CD4-positive, alpha-beta T cell treated with Interleukin-6 for 4 hours (primary cell): ENCODE measurements at regions not wholly inside any gene's neighbourhood (a gene's known extent, or its start where the extent isn't known, plus 50 kb on each side); places are given as distances from the start of the nearest gene placed in this dataset.
"Not testable (repeated sequence)": the region's sequence is repeated elsewhere in the genome, so short reads cannot be mapped to it uniquely, and the experiment has no call there.

Experiments used
- DNase-seq: peaks from one replicate; pipeline ENCODE4 v3.0.0-alpha.2; 2020; ENCODE audit warnings: mixed read lengths

DNA sequence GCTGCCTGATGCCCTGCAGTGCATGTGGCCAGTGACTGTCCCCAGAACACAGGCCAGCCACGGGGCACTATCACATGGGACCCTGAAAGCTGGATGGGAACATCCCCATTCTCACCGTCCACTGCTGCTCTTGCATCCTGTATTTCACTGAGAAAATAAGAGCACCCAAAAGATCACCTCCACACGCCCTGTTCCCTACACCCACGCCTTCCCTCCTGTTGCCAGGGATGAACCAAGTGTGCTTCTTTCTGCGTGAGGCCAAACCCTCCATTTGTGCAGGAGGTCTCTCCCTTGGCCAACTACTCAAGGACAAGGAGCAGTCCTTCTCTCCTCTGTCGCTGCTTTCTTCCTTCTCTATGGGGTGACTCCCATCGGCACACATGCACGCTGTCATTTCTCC lies 118.3 kb downstream of the LRRC37A3 start:
- not testable (repeated sequence) for DNase-seq

DNA sequence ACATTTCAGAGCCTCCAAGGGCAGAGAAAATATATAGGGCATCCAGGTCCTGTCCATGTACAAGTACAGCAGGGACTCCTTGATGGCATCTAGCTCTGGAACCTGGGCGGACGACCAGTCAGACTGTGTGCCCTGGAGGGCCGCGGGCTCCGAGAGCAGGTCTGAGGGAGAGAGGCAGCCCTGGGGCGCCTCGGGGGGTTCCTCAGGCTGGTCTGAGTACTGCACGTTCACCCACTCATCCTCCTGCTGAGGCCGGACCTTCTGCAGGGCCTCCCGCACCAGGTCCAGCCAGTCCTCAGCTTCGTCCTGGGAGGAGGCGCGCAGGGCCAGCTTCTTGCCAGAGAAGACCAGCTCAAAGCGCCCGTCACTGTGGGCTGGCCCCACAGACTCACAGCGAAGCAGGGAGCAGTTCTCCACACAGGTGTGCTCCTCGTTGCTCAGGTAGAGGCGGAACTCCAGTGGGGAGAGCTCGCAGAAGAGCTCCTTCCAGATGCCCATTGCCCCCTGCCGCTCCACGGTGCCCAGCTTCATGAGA lies 118.8 kb downstream of the LRRC37A3 start:
- DNase-seq: not testable (repeated sequence)

DNA sequence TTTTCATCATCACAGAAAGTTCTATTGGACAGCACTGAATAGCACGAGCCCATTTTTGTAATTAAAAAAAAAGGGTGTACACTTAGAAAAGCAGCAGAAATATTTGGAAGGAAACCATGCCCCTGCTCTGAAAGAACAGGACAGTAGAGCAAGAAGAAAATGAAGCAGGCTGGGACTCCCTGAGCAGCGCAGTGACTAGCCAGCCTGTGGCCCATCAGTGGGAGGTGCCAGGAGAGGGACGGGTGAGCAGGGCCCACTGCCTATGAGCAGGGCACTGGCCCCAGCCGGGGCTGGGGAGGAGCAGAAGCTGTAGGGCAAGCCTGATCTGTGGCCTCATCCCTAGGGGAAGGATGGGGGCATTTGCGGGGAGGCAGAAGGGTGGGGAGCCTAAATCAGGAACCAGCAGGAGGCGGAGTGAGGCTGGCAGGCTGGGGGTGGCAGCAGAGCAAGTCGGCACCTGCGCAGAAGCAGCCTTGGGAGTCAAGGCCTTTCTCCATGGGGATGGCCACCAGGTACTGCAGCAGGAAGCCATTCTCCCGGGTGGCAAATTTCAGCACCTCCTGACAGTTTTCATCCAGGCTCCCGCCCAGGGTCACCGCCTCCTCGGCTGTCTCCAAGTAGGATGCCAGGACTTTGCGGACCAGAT lies 119.6 kb downstream of the LRRC37A3 start:
- DNase-seq: not testable (repeated sequence)

DNA sequence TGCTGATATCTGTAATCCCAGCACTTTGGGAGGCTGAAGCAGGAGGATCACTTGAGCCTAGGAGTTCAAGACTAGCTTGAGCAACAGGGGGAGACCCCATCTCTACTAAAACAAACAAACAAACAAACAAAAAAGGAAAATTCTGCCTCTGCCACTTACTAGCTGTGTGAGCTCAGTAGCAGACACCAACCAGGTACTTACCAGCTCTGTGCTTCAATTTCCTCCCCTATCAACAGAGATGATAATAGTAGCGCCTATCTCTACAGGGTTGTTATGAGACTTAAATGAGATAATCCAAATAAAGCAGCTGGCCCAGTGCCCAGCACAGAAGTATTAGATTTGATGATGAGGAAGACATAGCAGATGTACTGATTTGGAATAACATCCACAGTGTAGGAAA lies 120.3 kb downstream of the LRRC37A3 start:
- not testable (repeated sequence) for DNase-seq

DNA sequence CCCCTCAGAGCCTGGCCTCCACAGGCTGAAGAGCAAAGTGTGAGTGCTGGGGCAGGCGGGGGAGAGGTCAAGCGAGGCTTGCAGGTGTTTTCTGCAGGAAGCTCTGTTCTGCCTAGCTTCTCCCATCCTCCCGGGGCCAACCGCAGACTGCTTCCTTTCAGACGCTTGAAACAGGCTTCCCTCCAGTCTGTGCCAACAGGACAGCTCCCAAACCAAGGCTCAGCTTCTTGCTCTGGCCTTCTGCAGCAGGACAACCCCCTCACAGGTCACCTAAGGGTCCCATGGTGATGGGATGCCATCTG lies 120.8 kb downstream of the LRRC37A3 start:
- DNase-seq: peak; percentile 38

DNA sequence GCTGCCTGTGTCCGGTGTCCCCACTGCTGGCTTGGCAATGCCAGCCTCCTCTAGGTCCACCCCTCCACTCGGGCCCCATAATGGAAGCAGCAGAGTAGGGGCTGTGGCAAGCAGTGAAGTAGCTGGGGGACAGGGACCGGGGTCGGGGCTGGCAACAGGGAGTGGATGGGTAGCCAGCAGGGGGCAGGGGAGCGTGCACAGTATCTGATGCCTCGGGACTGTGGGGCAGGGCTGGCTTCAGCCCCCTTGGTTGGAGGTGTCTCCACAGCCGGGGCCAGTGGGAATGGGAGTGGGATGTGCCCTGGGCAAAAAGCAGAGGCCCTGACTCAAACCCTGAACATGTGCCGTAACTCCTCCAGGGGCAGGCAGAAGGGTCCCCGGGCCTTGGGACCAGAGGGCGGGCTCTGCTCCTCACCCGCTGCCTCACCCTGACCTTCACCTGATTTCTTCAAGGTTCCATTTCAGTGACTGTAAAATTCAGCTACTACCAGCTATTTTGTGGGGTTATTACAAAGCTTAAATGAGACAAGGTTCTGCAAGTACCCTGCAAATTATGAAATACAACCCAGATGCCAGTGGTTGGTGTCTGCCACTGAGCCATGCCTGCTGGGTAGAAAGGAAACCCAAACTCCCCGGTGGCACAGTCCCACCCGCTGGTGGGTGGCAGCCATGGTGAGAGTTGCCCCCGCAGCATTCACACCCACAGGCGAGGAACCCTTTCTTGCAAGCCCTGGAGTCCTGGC lies 121.4 kb downstream of the LRRC37A3 start:
- not testable (repeated sequence) for DNase-seq

DNA sequence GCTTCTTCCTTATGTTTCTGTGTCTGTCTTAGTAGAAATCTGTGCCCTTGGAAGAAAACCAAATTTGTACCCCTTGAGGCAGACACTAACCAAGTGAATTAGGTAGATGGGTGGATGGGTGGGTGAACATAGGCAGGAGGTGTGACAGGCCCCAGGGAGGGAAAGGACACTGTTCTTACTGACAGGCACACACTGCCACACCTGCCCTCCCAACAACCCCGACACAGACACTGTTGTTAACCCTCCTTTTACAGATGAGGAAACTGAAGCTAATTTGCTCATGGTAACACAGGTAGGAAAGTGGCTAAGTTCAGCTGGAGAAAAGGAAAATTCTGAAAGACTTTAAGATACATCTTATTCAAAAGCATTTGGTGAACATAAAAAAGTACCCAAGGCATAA lies 123.9 kb downstream of the LRRC37A3 start:
- not testable (repeated sequence) for DNase-seq

DNA sequence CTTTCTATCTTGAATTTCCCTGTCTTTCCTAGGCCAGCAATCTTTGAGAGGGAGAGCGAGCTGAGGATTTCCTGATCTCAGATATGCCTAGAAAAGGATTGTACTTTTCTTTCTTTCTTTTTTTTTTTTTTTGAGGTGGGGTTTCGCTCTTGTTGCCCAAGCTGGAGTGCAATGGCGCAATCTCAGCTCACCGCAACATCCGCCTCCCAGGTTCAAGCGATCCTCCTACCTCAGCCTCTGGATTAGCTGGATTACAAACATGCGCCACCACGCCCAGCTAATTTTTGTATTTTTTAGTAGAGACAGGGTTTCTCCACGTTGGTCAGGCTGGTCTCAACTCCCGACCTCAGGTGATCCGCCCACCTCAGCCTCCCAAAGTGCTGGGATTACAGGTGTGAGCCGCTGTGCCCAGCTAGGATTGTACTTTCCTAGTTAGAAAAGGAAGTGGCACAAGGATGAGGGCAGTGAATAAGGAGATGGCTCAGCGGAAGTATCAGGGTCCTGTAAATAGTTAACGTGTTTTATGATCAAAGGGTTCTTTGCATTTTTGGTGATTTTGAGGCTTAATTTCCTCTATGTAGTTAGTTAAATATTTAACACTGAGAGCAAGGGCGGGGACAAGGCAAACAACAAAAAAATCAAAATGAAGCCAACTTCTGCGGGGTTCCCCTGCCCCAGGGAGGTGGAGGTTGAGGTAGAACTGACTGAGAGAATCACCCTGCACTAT lies 124.6 kb downstream of the LRRC37A3 start:
- DNase-seq: not testable (repeated sequence)

DNA sequence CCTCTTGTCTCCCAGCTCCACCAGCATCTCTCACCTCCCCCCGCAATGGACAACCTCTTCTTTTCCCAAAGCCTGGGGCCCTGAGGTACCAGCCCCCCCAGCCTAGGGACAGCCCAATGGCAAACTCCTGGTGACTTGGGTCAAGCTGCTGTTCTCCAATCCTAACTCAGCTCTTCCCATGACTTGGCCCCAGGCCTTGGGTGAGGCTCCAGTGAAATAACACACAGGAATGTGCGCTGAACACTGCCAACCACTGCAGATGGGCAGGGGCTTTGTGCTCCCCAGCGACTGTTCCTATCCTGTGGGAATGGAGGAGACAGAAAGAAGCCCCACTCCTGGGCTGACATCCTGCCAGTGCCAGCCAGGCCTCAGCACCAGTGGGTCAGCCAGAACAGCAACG lies 125.2 kb downstream of the LRRC37A3 start:
- DNase-seq: not testable (repeated sequence)

DNA sequence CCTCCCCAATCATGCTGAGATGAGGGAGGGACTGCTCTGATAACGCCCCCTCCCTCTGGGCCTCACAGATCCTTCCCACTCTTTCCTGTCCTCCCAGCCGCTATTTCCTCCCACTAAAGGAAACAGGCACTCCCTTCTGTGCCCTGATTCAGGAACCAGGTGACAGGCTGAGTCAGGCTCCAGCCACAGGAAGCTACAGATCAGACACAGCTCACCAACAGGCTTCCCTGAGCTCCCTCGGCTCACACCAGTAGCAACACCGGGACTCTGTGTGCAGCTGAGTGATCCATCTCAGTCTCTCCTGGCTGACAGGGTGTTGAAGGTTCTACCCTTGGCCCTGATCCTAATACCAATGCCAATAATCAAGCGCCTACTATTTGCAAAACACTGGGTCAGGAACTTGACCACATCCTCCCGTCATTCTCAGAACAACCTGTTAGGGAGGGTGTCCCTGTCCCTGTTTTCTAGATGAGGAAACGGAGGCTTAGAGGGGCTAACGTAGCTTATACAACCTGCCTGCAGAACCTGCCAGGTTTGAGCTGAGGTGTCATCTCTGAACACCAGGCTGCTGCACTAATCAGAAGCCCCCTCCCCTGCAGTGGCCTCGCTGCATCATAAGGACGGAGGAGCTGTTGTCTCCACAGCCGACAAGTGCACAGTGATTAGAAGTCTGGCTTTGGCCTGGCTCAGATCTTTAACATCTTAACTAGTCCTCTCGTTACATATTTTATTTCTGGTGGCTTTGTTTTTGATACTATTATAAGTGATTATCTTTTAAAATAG lies 126.3 kb downstream of the LRRC37A3 start:
- DNase-seq: peak; percentile 44

DNA sequence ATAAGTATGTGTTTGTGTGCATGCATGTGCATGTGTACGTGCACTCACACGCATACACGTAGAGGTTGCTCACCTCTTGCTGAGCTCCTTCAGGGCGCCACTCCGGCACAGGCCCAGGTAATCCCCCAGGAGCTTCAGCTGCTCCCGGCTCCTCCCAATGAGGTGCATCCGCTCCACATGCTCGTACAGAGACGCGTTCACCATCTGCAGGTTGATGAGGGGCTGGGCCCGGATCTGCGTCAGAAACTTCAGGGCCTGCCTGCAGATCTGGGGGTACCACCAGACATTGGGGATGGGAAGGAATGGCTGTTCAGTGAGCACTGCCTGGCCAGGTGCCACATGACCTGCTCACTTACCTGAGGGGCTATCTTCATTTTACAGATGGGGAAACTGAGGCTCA lies 127.0 kb downstream of the LRRC37A3 start:
- not testable (repeated sequence) for DNase-seq

DNA sequence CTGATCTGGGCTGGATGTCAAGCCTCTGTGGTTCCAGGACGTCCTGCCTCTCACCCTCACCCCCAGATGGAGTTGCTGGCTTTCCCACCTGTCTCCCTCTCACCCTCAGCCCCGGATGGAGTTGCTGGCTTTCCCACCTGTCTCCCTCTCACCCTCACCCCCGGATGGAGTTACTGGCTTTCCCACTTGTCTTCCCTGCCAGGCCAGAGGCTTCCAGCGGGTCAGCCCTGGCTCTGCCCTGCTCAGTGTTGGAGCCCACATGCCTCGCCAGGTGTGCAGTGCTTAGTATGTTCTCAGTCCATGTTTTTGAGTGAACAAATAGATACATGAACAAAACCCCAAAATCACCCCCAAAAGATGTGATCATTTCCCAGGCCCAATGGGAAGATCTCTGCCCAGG lies 127.6 kb downstream of the LRRC37A3 start:
- DNase-seq: not testable (repeated sequence)

DNA sequence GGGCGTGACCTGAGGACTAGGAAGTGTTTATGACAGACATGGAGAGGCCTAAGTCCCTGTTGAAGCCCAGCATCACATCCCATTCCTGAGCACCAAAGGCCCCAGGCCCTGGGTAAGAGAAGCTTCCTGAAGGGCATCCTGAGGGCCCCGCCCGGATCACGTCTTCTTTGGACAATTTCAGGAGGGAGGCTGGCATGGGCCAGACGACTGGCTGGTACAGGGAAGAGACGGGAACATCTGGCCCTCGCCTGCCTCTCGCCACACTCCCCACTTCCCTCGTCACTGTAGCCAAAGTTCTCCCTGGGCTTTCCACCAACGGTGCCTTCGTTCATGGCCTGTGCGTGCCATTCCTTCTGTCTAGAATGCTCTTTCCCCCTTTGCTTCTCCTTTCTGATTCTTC lies 128.1 kb downstream of the LRRC37A3 start:
- not testable (repeated sequence) for DNase-seq

DNA sequence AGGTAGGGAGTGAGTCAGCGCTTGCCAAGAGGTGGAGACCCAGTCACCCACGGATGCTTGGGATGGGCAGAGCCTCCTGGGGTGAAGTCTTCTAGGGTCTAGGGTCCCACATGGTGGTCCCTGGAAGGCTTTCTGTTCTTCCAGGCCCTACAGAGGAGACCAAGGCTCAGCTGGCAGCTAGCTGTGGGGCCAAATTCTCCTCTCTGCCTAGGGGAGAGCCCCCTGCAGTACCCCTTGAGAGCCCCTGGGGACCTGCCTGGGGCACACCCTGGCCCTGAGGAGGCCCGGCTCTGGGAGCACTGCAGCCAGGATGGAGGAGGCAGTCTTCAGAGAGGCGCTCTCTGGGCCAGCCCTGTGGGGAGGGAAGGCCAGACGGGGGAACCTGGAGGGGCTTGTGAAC lies 128.6 kb upstream of the SMURF2 start:
- DNase-seq: not testable (repeated sequence)

DNA sequence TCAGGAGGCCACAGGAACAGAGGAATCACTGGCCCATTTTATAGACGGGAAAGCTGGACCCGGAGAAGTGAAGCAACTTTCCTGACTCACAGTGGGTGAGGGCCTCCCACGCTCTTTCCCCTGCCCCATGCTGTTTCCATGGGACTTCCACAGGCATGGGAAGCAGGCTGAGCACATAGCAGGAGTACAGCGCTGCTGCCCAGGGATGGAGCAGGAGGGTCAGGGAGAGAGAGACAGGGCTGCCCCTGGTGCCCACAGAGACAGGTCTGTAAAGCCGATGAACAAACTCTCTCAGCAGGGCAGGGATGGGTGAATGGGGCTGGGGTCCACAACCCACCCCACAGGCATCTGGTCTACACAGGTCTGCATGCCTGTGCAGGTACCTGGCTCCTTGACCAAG lies 128.1 kb upstream of the SMURF2 start:
- DNase-seq: not testable (repeated sequence)

DNA sequence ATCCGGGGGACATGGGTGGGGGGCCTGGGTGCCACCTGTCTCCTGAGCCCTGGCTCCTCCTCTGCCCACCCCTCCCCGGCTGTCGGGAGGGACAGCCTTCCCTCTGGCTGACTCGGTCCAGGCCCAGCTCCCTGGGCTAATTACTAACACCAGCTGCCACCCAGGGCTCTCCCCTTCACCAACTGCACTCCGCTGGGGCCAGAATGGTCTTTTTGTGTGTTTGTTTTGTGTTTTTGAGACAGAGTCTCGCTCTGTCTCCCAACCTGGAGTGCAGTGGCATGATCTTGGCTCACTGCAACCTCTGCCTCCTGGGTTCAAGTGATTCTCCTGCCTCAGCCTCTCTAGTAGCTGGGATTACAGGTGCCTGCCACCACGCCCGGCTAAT lies 126.9 kb upstream of the SMURF2 start:
- DNase-seq: not testable (repeated sequence)

DNA sequence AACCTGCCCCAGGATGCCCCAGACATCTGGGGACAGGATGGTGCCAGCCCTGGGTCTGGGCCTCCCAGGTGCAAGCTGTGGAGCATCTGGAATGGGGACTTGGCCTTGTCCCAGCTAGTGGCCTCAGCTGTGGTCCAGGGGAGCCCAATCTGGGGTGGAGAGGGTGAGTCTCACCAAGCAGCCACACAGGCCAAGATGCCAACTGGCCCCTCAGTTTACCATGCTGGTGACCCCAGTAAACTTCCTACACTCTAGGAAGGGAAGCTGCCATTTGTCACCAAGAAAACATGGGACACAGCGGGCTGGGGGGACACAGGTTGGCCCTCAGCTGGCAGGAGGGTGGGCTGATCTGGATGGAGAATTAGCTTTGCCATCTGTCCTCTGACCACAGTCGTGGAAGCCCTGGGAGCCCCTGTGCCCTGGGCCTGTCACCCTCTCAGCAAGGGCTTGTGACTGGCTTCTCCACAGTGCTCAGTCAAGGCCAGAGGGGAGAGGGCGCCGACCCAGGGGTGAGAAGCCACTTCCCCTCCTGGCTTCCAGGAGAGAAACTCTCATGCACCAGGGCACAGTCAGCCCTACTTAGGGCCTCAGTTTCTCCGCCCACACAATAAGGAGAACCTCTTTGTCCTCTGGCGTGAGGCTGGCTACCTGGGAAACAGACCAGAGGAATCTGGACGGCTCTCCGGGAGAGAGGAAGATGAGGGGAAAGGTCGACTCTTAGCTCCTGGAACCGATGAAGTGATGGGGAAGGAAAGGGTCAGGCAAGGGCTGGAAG lies 126.4 kb upstream of the SMURF2 start:
- no peak for DNase-seq

DNA sequence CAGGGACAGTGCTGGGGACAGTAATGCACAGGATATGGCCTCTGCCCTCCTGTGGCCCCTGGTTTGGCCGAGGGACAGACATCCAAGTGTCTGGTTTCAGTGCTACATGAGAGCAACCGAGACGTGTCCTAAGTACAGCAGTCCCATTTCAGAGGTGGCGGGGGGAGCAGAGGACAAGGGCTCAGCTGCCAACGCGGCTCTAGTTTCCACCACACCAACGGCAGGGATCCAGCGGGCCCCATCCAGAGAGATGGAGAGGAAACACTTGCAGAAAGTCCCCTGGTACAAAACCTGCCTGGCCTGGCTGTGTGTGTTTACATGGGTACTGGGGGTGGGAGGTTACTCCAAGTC lies 125.8 kb upstream of the SMURF2 start:
- DNase-seq: no peak

DNA sequence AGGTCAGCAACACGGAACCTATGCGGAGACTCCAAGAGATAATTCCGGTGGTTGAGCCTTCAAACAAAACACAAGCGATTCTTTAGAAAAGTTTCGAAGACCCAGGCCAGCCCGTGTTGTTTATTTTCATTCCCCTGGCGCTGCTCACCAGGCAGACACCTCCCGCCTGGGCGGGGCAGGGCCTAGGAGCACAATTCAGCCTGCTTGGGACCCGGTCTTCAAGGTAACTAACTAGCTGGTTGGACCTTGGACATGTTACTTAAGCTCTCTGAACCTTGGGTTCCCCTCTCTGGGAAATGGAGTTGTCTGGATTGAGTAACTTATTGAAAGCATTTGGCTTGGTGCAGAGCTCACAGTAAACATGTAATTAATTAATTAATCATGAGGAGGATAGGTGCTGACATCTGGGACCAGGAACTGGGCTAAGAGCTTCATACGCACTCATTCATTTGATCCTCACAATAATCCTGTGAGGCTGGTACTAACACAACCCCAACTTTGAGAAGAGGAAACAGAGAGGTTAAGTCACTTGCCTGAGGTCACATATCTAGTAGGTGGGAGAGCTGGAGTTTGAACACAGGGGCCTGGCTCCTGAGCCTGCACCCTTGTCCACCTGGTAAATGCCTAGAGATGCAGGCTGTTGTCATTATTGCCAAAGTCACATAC lies 125.3 kb upstream of the SMURF2 start:
- DNase-seq: no peak

DNA sequence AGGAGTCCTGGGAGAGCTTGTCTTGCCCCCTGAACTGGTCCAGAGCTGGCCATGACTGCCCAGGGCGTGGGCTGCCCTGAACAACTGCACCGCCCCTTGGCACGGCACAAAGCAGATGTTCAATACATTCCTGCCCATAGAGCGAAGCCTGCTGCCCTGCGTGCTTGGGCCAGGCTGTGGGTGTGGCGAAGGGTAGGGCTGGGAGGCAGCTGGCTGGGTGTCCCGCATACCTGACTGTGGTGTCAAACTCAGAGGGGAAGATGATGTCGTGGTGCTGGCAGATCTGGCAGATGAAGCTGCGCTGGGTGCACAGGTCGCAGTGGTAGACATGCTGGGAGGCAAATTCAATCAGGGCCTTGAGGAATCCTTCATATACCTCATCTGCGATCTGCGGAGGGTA lies 124.2 kb upstream of the SMURF2 start:
- DNase-seq: no peak

DNA sequence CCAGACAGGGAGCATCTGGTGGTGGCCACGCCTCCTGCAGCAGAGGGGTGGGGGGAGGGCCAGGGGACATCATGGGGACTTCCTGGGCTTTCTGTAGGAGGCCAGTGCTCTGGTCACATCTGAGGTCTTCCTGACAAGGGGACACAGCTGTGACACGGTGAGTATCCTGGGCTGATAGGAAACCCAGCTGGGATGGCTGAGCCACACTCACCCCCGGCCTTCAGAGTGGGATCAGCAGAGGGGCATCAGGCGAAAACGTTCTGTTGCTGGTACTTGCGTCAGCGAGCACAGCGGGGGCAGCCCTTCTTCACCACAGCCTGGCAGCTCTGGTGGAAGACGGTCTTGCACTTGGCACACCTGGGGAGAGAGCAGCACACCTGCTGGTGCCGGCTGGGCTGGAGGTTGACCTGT lies 122.9 kb upstream of the SMURF2 start:
- DNase-seq: no peak
